Mesenchymal stem cell (in vitro differentiated cells and primary cell): ENCODE measurements at regions not wholly inside any gene's neighbourhood (a gene's known extent, or its start where the extent isn't known, plus 50 kb on each side); places are given as distances from the start of the nearest gene placed in this dataset.
"Not testable (repeated sequence)": the region's sequence is repeated elsewhere in the genome, so short reads cannot be mapped to it uniquely, and the experiment has no call there.

Experiments used
- DNase-seq: peaks from one replicate; pipeline ENCODE4 v3.0.0-alpha.2; 2013
- H2AFZ ChIP-seq: one replicate; pipeline ENCODE4 v1.6.1; 2013; ENCODE audit warnings: low read depth, mild to moderate bottlenecking, control low read depth, inconsistent platforms, low read length, moderate library complexity
- H2AK5ac ChIP-seq: 2 replicates; pipeline ENCODE4 v1.6.1; 2013; ENCODE audit warnings: low read length, moderate library complexity, mild to moderate bottlenecking, inconsistent platforms; ENCODE audit not compliant: severe bottlenecking
- H2BK120ac ChIP-seq: one replicate; pipeline ENCODE4 v1.6.1; 2013; ENCODE audit warnings: low read depth, mild to moderate bottlenecking, inconsistent platforms, low read length, moderate library complexity
- H2BK12ac ChIP-seq, 2 experiments: one replicate each; pipeline ENCODE4 v1.6.1; 2013; ENCODE audit warnings: inconsistent platforms in 2 of 2, low read length in 2 of 2, mild to moderate bottlenecking in 2 of 2, moderate library complexity in 2 of 2, control low read depth in 1 of 2
- H2BK15ac ChIP-seq: one replicate; pipeline ENCODE4 v1.6.1; 2013; ENCODE audit warnings: mild to moderate bottlenecking, low read depth, inconsistent platforms; ENCODE audit not compliant: poor library complexity, severe bottlenecking
- H2BK5ac ChIP-seq: 2 replicates; pipeline ENCODE4 v1.6.1; 2013; ENCODE audit warnings: low read depth, mild to moderate bottlenecking, low read length, control low read depth, inconsistent platforms; ENCODE audit not compliant: poor library complexity, severe bottlenecking
- H3K14ac ChIP-seq, 2 experiments: one replicate each; pipeline ENCODE4 v1.6.1; 2013; ENCODE audit warnings: inconsistent platforms in 2 of 2, low read length in 2 of 2, control low read depth in 1 of 2, mild to moderate bottlenecking in 1 of 2, moderate library complexity in 1 of 2
- H3K18ac ChIP-seq, 2 experiments: one replicate each; pipeline ENCODE4 v1.6.1; 2013; ENCODE audit warnings: inconsistent platforms in 2 of 2, low read length in 2 of 2, control low read depth in 1 of 2, low read depth in 1 of 2, mild to moderate bottlenecking in 1 of 2
- H3K23ac ChIP-seq, 2 experiments: one replicate each; pipeline ENCODE4 v1.6.1; 2013; ENCODE audit warnings: inconsistent platforms in 2 of 2, low read length in 2 of 2, mild to moderate bottlenecking in 2 of 2, moderate library complexity in 2 of 2, control low read depth in 1 of 2
- H3K27ac ChIP-seq: 2 replicates; pipeline ENCODE4 v1.5.1; 2013; ENCODE audit warnings: mild to moderate bottlenecking, moderate library complexity, low read length, control low read depth, inconsistent platforms; ENCODE audit not compliant: poor library complexity, severe bottlenecking
- H3K27me3 ChIP-seq, 2 experiments: 2 replicates each; pipeline versions ENCODE4 v1.6.1 to v1.7.0; 2013; ENCODE audit warnings: low read length in 2 of 2, mild to moderate bottlenecking in 2 of 2, moderate library complexity in 2 of 2, control low read depth in 1 of 2, inconsistent platforms in 1 of 2; ENCODE audit not compliant: control insufficient read depth in 1 of 2, insufficient read depth in 1 of 2
- H3K36me3 ChIP-seq, 2 experiments: 2 replicates each; pipeline versions ENCODE4 v1.6.1 to v1.7.0; 2013; ENCODE audit warnings: low read length in 2 of 2, control low read depth in 1 of 2, inconsistent platforms in 1 of 2, low read depth in 1 of 2, mild to moderate bottlenecking in 1 of 2; ENCODE audit not compliant: insufficient read depth in 2 of 2, control insufficient read depth in 1 of 2
- H3K4ac ChIP-seq, 2 experiments: one replicate each; pipeline ENCODE4 v1.6.1; 2013; ENCODE audit warnings: inconsistent platforms in 2 of 2, low read length in 2 of 2, mild to moderate bottlenecking in 2 of 2, moderate library complexity in 2 of 2, control low read depth in 1 of 2, low read depth in 1 of 2
- H3K4me1 ChIP-seq: 2 replicates; pipeline ENCODE4 v1.6.1; 2013; ENCODE audit warnings: low read depth, low read length, control low read depth; ENCODE audit not compliant: control insufficient read depth, insufficient read depth
- H3K4me2 ChIP-seq: 2 replicates; pipeline ENCODE4 v1.6.1; 2013; ENCODE audit warnings: low read length, mild to moderate bottlenecking, inconsistent platforms; ENCODE audit not compliant: poor library complexity, severe bottlenecking
- H3K4me3 ChIP-seq, 2 experiments: 2 replicates each; pipeline versions ENCODE4 v1.5.1 to v1.7.0; 2013; ENCODE audit warnings: low read length in 2 of 2, mild to moderate bottlenecking in 2 of 2, control low read depth in 1 of 2, low read depth in 1 of 2; ENCODE audit not compliant: insufficient read depth in 1 of 2
- H3K79me1 ChIP-seq: replicated peaks from 2 replicates; pipeline ENCODE4 v1.6.1; 2013; ENCODE audit warnings: mild to moderate bottlenecking, control low read depth, low read length, inconsistent platforms; ENCODE audit not compliant: poor library complexity, severe bottlenecking
- H3K9ac ChIP-seq: 2 replicates; pipeline ENCODE4 v1.7.0; 2013; ENCODE audit warnings: mild to moderate bottlenecking, low read length, moderate library complexity
- H3K9me3 ChIP-seq: 2 replicates; pipeline ENCODE4 v1.7.0; 2013; ENCODE audit warnings: mild to moderate bottlenecking, low read length; ENCODE audit not compliant: control insufficient read depth
- H4K8ac ChIP-seq: one replicate; pipeline ENCODE4 v1.6.1; 2013; ENCODE audit warnings: inconsistent platforms, mild to moderate bottlenecking, low read length, moderate library complexity
- H4K91ac ChIP-seq: one replicate; pipeline ENCODE4 v1.6.1; 2013; ENCODE audit warnings: mild to moderate bottlenecking, low read length, inconsistent platforms
- WGBS: methylation state at CpG from one replicate; pipeline ENCODE4 v1.1.7; 2013; ENCODE audit warnings: mixed read lengths; 5-methylcytosine and 5-hydroxymethylcytosine counted together

DNA sequence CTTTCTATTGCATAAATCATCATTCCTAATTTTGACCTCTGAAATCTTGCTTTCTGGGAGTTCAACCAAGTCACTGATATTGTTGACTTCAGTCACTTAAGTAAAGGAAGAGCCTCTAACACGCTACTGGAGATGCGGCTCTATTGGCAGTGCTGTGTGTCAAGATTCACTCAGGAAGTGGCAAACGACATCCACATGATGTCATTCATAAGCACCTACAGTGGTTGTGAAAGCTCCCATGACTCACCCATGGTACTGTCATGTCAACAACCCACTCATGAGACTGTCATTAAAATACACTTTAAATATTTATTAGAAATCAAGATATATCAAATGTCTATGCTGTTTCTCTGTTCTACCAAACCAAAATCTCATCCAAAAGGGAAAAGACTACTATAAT lies 52.5 kb upstream of the LHFPL3 start:
- H2BK5ac ChIP-seq = no peak overlapping the region
- H2BK12ac ChIP-seq = no peak overlapping the region
- no peak for DNase-seq
- no peaks in the 10 kb centered on the region for H3K4me1 ChIP-seq
- H3K4me2 ChIP-seq = no peak overlapping the region
- no peak overlapping the region for H2AFZ ChIP-seq
- no peak overlapping the region for H3K23ac ChIP-seq
- H4K8ac ChIP-seq = no peak overlapping the region
- H2BK120ac ChIP-seq = no peak overlapping the region
- no peak overlapping the region for H3K14ac ChIP-seq
- no peak overlapping the region for H2BK15ac ChIP-seq
- H4K91ac ChIP-seq = no peak overlapping the region
- no peaks in the 10 kb centered on the region for H3K79me1 ChIP-seq
- no peaks in the 10 kb centered on the region for H3K27me3 ChIP-seq
- no peak overlapping the region for H3K18ac ChIP-seq
- H3K9ac ChIP-seq = no peak overlapping the region
- WGBS = 62% methylated on average over 2 of the region's 3 CpGs
- H3K36me3 ChIP-seq = no peaks in the 10 kb centered on the region
- H2AK5ac ChIP-seq = no peak overlapping the region
- no peak overlapping the region for H3K4me3 ChIP-seq
- H3K27ac ChIP-seq = no peak overlapping the region
- H3K4ac ChIP-seq = no peak overlapping the region
- no peaks in the 10 kb centered on the region for H3K9me3 ChIP-seq

DNA sequence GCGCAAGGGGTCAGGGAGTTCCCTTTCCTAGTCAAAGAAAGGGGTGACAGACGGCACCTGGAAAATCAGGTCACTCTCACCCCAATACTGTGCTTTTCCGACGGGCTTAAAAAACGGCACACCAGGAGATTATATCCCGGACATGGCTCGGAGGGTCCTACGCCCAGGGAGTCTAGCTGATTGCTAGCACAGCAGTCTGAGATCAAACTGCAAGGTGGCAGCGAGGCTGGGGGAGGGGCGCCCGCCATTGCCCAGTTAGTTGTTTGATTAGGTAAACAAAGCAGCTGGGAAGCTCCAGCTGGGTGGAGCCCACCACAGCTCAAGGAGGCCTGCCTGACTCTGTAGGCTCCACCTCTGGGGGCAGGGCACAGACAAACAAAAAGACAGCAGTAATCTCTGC lies 51.7 kb upstream of the LHFPL3 start:
- not testable (repeated sequence) for H3K4ac ChIP-seq

More for the DNA sequence above, 51.7 kb upstream of the LHFPL3 start:
- H3K4me1 ChIP-seq, H3K9ac ChIP-seq, H3K14ac ChIP-seq, H2AK5ac ChIP-seq, H3K4me2 ChIP-seq, H2BK12ac ChIP-seq, H3K36me3 ChIP-seq, H3K4me3 ChIP-seq, H3K23ac ChIP-seq, H2BK5ac ChIP-seq, H3K18ac ChIP-seq, H3K27me3 ChIP-seq, H3K27ac ChIP-seq, DNase-seq, H2BK120ac ChIP-seq, H2BK15ac ChIP-seq, H4K91ac ChIP-seq, H2AFZ ChIP-seq, H3K79me1 ChIP-seq, H4K8ac ChIP-seq, H3K9me3 ChIP-seq: not testable (repeated sequence)
- 89% methylated on average over 10 of the region's 11 CpGs for WGBS
